Caco-2 (cell line): ENCODE measurements at regions not wholly inside any gene's neighbourhood (a gene's known extent, or its start where the extent isn't known, plus 50 kb on each side); places are given as distances from the start of the nearest gene placed in this dataset.

Experiments used
- BruUV-seq: library from RNA; stranded (reverse); fragments of 400-500 nt; replicated peaks from 2 replicates; lab custom pipeline; 2021; lab: Mats Ljungman, UMichigan
- CTCF ChIA-PET: fragments of 300-600 bp; sonication (Branson Sonifier 250); formaldehyde crosslinking; loops from one replicate; lab custom pipeline; 2022; ENCODE audit warnings: antibody characterized with exemption; lab: Charles Lee
- POLR2A ChIA-PET: fragments of 300-600 bp; sonication (Branson Sonifier 250); formaldehyde crosslinking; loops from one replicate; lab custom pipeline; 2022; ENCODE audit warnings: antibody characterized with exemption; lab: Charles Lee
- DNase-seq, 2 experiments: peaks; one replicate each; pipeline versions ENCODE4 v3.0.0 to v3.0.0-alpha.2; 2020 to 2022
- H3K27me3 ChIP-seq: replicated peaks from 2 replicates; pipeline ENCODE4 v1.6.0; 2011; ENCODE audit warnings: low read length; ENCODE audit not compliant: control insufficient read depth, insufficient read depth
- H3K36me3 ChIP-seq: 2 replicates; pipeline ENCODE4 v1.5.1; 2011; ENCODE audit warnings: low read length; ENCODE audit not compliant: control insufficient read depth, insufficient read depth
- H3K4me1 ChIP-seq: fragments of 250-450 bp; sonication (Bioruptor Pico); 2 replicates; pipeline ENCODE4 v1.5.1; 2020; ENCODE audit warnings: mild to moderate bottlenecking
- H3K4me3 ChIP-seq: 2 replicates; pipeline ENCODE4 v1.5.1; 2011; ENCODE audit warnings: low read depth, mild to moderate bottlenecking, control low read depth, low read length
- H3K9me3 ChIP-seq: fragments of 250-450 bp; sonication (Bioruptor Pico); 2 replicates; pipeline ENCODE4 v1.5.1; 2020; ENCODE audit warnings: mild to moderate bottlenecking, moderate library complexity
- H3K27ac Mint-ChIP-seq: one replicate; pipeline ENCODE4 v1.8.0; 2022; ENCODE audit warnings: mixed read lengths; ENCODE audit not compliant: unreplicated experiment
- H3K27me3 Mint-ChIP-seq: one replicate; pipeline ENCODE4 v1.8.0; 2022; ENCODE audit warnings: mixed read lengths; ENCODE audit not compliant: insufficient read depth, unreplicated experiment
- H3K36me3 Mint-ChIP-seq: one replicate; pipeline ENCODE4 v1.8.0; 2022; ENCODE audit warnings: mild to moderate bottlenecking, mixed read lengths; ENCODE audit not compliant: insufficient read depth, unreplicated experiment
- H3K4me1 Mint-ChIP-seq: one replicate; pipeline ENCODE4 v1.8.0; 2022; ENCODE audit warnings: low read depth, mixed read lengths; ENCODE audit not compliant: unreplicated experiment
- H3K4me3 Mint-ChIP-seq: one replicate; pipeline ENCODE4 v1.8.0; 2022; ENCODE audit warnings: mild to moderate bottlenecking, moderate library complexity, mixed read lengths; ENCODE audit not compliant: unreplicated experiment
- H3K9me3 Mint-ChIP-seq: one replicate; pipeline ENCODE4 v1.8.0; 2022; ENCODE audit warnings: mixed read lengths; ENCODE audit not compliant: unreplicated experiment
- intact Hi-C: fragments of 100-400 bp; cut with micrococcal nuclease; formaldehyde crosslinking; loops from one replicate; pipeline ENCODE4 v1.10.0; 2022; ENCODE audit not compliant: unreplicated experiment
- TF ChIP-seq, protein P1 (sequence below), 2 experiments: fragments of 200-600 bp in 1 of 2; IDR thresholded peaks; 1 replicate in 1 of 2; 2 replicates in 1 of 2; pipeline versions ENCODE4 v1.5.1 to v1.8.0; 2011 to 2022; ENCODE audit warnings: antibody characterized with exemption in 1 of 2, control low read depth in 1 of 2, inconsistent platforms in 1 of 2, low read depth in 1 of 2, low read length in 1 of 2, mild to moderate bottlenecking in 1 of 2, moderate library complexity in 1 of 2; ENCODE audit not compliant: insufficient read depth in 1 of 2, severe bottlenecking in 1 of 2, unreplicated experiment in 1 of 2

GRCh38 chr12:83859021-83859420 is 1053.6 kb downstream of the SLC6A15 start:
- Mint-ChIP-seq H3K27me3 (no peaks in the 10 kb centered on the region), H3K27ac (no peak overlapping the region), H3K36me3 (no peaks in the 10 kb centered on the region), H3K4me3 (no peak overlapping the region), H3K9me3 (no peaks in the 10 kb centered on the region), H3K4me1 (no peaks in the 10 kb centered on the region)
- Histone ChIP-seq H3K4me3 (no peak overlapping the region), H3K4me1 (no peaks in the 10 kb centered on the region), H3K27me3 (no peaks in the 10 kb centered on the region), H3K9me3 (no peaks in the 10 kb centered on the region), H3K36me3 (no peaks in the 10 kb centered on the region)
- no peak for DNase-seq
- ChIA-PET CTCF (no interaction called here), POLR2A (no interaction called here)
- intact Hi-C loops, result no loop called here
- TF ChIP-seq, protein P1, sequence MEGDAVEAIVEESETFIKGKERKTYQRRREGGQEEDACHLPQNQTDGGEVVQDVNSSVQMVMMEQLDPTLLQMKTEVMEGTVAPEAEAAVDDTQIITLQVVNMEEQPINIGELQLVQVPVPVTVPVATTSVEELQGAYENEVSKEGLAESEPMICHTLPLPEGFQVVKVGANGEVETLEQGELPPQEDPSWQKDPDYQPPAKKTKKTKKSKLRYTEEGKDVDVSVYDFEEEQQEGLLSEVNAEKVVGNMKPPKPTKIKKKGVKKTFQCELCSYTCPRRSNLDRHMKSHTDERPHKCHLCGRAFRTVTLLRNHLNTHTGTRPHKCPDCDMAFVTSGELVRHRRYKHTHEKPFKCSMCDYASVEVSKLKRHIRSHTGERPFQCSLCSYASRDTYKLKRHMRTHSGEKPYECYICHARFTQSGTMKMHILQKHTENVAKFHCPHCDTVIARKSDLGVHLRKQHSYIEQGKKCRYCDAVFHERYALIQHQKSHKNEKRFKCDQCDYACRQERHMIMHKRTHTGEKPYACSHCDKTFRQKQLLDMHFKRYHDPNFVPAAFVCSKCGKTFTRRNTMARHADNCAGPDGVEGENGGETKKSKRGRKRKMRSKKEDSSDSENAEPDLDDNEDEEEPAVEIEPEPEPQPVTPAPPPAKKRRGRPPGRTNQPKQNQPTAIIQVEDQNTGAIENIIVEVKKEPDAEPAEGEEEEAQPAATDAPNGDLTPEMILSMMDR (IDR thresholded peaks at IDR 0.05; ENCODE audit: insufficient read depth in 1 of 2, low read depth in 1 of 2, low read length in 1 of 2, severe bottlenecking in 1 of 2, unreplicated experiment in 1 of 2), result no peak
- BruUV-seq, result no TSS peak

GRCh38 chr12:83856803-83857202 is 1055.8 kb downstream of the SLC6A15 start:
- CTCF ChIA-PET, result no interaction called here
- BruUV-seq, result no TSS peak
- TF ChIP-seq, protein P1 (IDR thresholded peaks at IDR 0.05; ENCODE audit: insufficient read depth in 1 of 2, low read depth in 1 of 2, low read length in 1 of 2, severe bottlenecking in 1 of 2, unreplicated experiment in 1 of 2), result no peak

DNA sequence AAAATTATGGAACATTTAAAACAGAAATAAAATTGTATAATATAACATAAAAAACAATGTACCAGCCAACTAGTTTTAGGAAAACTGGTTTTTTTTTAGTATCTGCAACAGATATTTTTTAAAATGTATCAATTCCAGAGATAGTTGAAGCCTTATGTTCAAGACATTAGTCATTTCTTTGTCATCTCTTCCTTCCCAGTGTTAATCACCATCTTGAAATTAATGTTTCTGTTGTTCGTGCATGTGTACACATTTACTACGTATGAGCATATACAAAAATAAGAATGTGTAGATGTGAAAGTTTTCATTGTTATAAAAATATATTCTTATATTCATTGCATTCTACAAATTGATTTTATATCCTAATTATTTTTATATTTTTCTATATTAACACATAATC is 1062.1 kb downstream of the SLC6A15 start:
- H3K4me1 Mint-ChIP-seq, result no peaks in the 10 kb centered on the region
- Histone ChIP-seq H3K27me3 (no peaks in the 10 kb centered on the region), H3K4me1 (no peaks in the 10 kb centered on the region), H3K9me3 (no peaks in the 10 kb centered on the region), H3K4me3 (no peak overlapping the region), H3K36me3 (no peaks in the 10 kb centered on the region)
- no peak for DNase-seq
- ChIA-PET CTCF (no interaction called here), POLR2A (no interaction called here)
- TF ChIP-seq, protein P1 (IDR thresholded peaks at IDR 0.05; ENCODE audit: insufficient read depth in 1 of 2, low read depth in 1 of 2, low read length in 1 of 2, severe bottlenecking in 1 of 2, unreplicated experiment in 1 of 2), result no peak
- no peaks in the 10 kb centered on the region for H3K9me3 Mint-ChIP-seq
- no TSS peak for BruUV-seq
- no peaks in the 10 kb centered on the region for H3K36me3 Mint-ChIP-seq
- no peak overlapping the region for H3K27ac Mint-ChIP-seq
- H3K27me3 Mint-ChIP-seq, result no peaks in the 10 kb centered on the region
- no peak overlapping the region for H3K4me3 Mint-ChIP-seq
- intact Hi-C loops, result no loop called here

More at GRCh38 chr12:83856803-83857202, 1055.8 kb downstream of the SLC6A15 start:
- H3K27me3 ChIP-seq, result no peaks in the 10 kb centered on the region
- no peaks in the 10 kb centered on the region for H3K4me1 ChIP-seq
- no peaks in the 10 kb centered on the region for H3K9me3 ChIP-seq
- intact Hi-C loops, result no loop called here
- Mint-ChIP-seq H3K36me3 (no peaks in the 10 kb centered on the region), H3K27me3 (no peaks in the 10 kb centered on the region), H3K27ac (no peak overlapping the region), H3K4me1 (no peaks in the 10 kb centered on the region), H3K4me3 (no peak overlapping the region), H3K9me3 (no peaks in the 10 kb centered on the region)
- POLR2A ChIA-PET, result no interaction called here
- no peak for DNase-seq
- H3K4me3 ChIP-seq, result no peak overlapping the region
- H3K36me3 ChIP-seq, result no peaks in the 10 kb centered on the region
